NCI-H2196 (cell line): ENCODE measurements at regions not wholly inside any gene's neighbourhood (a gene's known extent, or its start where the extent isn't known, plus 50 kb on each side); places are given as distances from the start of the nearest gene placed in this dataset.
"Not testable (repeated sequence)": the region's sequence is repeated elsewhere in the genome, so short reads cannot be mapped to it uniquely, and the experiment has no call there.

Source experiments
- DNase-seq: peaks from one replicate; lab custom pipeline; 2025; ENCODE audit not compliant: unreplicated experiment; lab: John Stamatoyannopoulos, UW

DNA sequence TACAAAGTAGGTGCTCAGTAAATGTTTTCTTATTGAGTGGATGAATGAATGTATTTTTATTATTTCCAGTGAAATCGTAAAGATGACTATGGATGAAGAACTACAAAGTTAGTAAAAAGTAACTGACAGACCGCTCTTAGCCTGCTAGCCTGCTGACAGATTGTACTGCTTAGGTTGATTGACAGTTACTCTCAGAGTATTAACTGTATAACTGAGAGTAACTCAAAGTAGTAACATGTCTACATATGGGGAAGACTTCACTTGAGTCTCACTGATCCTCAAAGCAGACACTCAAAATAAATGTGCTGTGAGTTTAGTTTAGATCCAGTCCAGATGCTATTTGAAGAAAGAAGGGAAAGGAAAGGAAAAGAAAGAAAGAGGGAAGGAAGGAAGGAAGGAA is 272.3 kb upstream of the AMIGO2 start:
- DNase-seq = no peak

DNA sequence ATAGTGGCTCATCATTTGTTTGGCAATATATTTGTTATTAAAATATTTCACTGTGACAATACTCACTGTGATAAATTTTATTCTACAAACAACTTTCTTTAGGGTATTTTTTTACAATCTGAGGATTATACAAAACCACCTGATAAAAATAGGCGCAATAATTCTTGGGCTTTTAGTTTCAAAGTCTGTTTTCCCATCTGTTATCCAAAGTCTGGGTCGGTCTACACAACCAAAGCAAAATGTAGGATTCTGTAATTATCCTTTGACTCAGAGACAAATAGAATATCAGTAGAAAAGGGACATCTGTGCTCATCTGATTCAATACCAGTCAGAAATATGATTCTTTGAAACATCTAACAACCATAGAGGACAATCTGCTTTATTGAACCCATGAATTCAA is 271.8 kb upstream of the AMIGO2 start:
- DNase-seq = no peak

DNA sequence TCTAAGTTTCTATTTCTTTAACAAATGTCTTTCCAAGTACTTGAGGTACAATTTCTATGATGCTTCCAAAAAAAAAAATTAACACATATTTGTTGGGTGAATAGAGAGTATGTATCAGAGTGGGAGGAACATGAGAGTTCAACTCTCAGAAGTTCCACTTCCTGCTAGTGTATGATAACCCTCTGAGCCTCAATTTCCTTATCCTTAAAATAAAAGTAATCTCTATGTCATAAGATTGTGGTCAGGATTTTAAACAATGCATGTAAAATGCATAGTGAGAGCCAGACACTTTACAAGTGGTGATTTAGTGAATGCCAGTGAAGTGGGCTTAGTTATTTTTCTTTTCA is 270.3 kb upstream of the AMIGO2 start:
- DNase-seq = no peak

DNA sequence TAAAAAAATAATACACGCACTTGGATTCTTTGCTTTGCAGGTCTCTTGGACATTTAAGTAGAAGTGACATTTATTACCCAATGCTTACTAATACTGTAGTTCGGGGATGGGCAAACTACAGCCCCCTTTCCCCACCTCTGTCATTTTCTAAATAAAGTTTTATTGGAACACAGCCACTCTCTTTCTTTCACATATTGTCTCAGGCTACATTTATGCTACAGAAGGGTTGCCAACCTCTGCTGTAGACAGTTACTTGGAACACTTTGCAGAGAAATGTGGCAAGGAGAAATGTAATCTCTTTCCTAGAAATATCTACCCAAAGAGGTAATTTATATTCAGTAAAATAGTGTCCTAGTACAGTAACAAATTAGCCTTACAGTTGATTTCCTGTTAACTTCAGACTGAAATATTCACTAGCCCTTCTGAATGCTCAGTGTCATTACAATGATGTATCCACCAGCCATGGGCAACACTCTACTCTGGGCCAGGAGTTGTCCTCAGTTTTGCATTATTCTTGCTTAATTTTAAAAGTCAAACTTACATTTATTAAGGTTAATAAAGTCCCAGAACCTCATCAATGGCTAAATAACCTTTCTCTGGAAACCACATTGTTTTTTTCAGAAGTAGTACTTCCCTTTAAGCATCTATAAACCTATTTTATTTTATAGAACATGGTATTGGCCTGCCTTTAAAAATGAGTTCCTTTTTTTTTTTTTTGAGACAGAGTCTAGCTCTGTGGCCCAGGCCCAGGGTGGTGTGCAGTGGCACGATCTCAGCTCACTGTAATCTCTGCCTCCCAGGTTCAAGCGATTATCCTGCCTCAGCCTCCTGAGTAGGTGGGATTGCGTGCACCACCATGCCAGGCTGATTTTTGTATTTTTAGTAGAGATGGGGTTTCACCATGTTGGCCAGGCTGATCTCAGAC is 269.6 kb upstream of the AMIGO2 start:
- DNase-seq = no peak

DNA sequence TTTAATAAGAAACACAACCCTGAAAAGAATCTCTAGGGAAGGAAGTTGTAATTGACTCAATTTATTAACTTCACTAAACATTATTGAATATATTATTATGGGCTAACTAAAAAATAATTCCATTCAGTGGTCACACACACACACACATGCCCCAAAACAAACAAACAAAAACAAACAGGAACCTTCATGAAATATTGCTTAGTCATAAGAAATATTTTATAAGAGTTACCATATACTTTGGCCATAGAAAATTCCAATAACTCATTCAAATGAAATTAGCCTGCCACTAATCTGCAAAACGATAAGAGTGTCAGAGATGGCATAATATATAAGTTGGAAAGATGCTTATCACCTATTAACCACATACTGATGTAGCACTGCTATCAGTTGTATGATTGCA is 268.4 kb upstream of the AMIGO2 start:
- DNase-seq = no peak

DNA sequence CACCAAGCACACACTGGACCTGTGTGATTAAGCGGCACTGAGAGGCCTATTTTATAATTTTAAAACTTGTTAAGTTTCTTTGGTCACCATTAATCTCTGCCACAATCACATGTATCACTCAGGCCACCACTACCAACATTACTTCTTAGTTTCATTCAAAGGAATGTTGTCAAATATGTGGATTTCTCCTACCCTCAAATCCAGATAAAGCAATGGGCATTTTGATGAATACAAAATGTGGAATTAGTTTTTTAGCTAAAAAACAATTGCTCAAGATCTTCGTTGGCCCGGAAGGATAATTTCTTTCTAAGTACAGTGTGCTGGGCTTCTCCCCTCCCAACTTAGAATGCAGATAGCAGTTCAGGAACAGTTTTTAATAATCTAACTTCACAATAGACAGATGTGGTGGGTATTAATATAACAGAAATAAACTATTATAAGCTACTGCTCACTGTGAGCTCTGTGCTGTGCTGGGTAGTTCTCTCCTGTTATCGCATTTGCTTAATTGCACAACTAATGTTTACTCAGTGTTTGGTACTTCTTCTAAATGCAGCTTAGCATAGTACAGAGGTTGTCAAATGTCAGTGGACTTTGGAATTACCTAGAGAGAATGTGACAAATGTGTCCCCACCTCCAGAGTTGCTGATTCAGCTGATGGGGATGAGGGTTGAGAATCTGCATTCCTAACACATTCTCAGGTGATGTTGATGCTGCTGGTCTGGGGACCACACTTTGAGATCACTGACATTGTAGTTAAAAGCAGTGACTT is 266.7 kb upstream of the AMIGO2 start:
- no peak for DNase-seq

DNA sequence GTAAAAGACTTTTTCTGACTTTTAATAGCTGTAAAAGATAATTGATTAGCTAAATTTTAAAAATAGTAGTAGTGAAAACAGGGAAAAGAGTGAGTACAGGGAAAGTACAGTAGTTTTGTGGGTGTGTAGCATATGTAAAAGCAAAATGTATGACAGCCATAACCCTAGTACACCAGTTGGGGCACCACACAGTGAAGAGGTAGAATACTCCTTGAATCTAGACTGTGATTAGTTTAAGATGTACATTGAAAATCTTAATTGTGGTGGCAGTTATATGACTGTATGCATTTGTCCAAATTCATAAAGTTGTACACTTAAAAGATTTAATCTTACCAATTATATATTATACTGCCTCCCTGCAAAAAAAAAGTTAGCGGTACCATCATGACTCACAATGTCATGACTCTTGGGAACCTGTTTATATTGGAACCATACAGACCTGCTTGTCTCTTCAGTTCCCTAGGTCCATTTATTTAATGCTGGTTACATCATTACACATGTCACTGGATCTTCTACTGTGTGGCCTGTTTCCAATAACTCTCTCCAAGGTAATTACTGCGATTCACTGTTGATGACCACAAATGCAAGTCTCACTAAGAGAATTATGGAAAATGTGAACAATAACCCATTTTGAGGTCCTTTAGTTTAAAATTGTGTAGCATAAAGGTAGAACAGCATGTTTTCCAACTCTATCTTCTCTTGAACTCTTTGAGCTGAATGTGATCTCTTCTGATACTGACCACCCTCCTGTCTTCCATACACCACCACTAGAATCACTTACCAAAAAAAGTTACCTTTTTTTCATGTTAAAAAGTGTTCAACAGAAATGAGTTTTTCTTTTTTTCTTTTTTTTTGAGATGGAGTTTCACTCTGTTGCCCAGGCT is 264.2 kb upstream of the AMIGO2 start:
- DNase-seq = no peak

DNA sequence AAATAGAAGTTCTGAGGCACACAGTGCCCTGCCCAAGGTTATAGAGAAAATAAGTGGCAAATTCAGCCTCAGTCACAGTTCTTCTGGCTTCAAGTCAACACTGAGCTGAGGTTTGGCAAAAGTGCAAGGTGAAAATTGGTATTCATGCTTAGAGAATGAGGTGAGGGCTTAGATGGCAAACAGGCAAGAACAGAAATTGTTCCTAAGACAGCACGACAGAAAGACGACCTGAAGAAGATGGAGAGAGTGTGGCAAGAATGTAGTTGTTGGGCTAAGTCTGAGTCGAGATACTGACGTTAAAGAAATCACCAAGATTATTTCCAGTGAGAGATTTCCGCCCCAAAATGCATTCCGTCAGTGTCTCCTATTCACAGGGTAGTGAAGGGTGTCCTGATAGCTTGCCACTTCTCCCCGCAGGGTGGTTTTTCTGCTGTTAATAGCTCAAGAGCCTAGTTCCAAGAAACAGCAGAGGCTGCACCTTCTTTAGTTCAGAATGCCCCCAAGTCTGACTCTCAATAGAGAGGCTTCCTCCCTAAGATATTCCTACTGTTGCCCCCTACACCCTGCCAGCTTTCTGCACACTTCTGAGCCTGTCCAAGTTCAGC is 260.8 kb upstream of the AMIGO2 start:
- DNase-seq = no peak

DNA sequence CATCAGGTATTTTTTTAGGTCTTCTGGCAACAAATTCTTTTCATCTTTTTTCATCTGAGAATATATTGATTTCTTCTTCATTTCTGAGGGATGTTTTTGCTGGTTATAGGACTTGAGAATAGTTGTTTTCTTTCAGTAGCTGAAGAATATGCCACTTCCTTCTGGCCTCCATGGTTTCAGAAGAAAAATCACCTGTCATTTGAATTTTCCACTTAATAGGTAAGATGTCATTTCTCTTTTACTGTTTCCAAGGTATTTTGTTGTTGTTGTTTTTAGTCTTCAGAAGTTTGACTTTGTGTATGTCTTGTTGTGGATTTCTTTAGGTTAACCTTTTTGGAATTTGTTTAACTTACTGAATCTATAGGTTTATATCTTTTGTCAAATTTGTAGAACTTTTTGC is 257.8 kb upstream of the AMIGO2 start:
- DNase-seq = no peak

DNA sequence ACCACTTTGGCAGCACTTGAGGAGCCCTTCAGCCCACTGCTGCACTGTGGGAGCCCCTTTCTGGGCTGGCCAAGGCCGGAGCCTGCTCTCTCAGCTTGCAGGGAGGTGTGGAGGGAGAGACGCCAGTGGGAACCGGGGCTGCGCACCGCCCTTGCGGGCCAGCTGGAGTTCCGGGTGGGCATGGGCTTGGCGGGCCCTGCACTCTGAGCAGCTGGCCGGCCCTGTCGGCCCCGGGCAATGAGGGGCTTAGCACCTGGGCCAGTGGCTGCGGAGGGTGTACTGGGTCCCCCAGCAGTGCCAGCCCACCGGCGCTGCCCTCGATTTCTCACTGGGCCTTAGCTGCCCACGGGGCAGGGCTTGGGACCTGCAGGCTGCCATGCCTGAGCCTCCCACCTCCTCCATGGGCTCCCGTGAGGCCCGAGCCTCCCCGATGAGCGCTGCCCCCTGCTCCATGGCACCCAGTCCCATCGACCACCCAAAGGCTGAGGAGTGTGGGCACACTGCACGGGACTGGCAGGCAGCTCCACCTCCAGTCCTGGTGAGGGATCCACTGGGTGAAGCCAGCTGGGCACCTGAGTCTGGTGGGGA is 253.6 kb upstream of the AMIGO2 start:
- DNase-seq = not testable (repeated sequence)

DNA sequence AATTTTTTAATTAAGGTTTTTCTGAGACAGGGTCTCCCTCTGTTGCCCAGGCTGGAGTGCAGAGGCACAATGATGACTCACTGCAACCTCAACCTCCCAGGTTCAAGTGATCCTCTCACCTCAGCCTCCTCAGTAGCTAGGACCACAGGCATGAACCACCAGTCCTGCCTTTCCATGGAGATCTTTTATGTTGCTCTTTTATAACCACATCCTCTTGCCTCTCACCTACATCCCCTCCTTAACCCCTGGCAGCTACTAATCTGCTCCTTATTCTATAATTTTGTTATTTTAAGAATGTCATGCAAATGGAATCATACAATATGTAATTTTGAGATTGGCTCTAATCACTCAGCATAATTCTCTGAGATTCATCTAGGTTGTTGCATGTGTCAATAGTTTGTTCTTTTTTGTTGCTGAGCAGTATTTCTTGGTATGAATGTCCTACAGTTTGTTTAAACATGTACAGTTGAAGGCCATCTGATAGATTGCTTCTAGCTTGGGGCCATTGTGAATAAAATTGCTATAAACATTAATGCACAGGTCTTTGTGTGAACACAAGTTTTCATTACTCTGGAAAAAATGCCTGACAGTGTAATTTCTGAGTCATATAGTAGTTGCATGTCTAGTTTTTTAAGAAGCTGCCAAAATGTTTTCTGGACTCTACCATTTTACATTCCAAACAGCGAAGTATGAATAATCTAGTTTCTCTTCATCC is 249.2 kb upstream of the AMIGO2 start:
- no peak for DNase-seq

DNA sequence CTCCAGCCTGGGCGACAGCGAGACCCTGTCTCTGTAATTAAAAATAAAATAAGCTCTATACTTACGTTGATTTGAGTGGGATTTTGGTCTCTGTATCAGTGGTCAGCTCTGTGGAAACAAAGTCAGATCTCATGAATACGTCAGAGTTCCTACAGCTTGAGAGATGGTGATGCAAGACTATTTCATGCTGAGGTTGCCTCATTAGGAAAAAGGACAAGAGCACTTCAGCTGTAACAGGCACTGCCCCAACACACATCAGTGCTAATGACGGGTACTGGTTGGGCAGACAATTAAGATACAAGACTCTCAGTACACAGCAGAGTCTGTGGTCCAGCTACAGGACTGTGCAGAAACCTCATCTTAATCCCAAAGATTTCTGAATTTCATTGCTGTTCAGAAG is 246.4 kb upstream of the AMIGO2 start:
- DNase-seq = no peak

DNA sequence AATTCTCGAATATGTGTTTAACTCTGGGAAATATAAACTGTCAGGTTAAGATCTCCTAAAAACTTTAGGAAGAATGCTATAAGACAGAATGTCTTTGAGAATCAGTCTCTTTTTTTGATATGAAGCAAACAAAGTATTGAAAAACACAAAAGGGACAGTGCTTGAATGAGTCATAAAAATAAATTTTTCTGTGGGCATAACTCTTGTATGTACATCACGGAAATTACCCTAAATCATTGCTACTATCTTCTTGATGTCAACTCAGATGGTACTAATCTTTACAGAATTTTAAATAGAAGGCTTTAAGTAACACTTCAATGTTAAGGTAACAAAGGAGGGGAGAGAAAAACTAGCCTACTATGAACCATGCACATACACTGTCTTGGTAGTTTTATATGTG is 244.0 kb upstream of the AMIGO2 start:
- no peak for DNase-seq

DNA sequence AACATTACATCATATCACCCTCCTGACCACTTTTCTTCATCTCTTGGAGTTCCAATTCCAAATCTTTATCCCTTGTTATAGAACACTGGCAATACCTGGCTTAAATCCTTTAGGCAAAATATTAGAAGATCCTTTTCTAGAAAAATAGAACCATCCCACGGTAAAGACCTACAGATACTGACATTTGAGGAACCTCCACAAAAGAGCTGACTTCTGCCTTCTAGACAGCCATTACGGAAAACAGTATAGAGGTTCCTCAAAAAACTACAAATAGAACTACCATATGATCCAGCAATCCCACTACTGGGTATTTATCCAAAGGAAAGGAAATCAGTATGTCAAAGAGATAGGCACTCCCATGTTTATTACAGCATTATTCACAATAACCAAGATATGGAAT is 241.7 kb upstream of the AMIGO2 start:
- DNase-seq = no peak

DNA sequence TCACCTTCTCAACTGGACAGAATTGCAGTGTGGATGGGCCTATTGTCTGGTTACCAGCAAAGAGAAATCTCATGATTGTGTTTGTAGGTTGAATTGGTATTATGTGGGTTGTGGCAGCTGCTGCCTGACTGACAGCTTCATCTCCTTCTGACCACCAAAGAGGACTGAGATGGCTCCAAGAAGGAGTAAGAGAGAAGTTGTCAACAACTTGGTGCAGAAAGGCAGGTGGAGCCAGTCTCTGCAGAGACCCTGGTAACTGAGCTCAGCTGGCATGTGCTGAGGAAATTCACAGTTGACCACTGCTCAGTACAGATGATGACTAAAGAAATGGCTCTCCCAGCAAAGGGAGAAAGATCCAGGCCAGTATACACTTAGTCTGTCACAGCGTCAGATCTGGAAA is 240.0 kb upstream of the AMIGO2 start:
- no peak for DNase-seq

DNA sequence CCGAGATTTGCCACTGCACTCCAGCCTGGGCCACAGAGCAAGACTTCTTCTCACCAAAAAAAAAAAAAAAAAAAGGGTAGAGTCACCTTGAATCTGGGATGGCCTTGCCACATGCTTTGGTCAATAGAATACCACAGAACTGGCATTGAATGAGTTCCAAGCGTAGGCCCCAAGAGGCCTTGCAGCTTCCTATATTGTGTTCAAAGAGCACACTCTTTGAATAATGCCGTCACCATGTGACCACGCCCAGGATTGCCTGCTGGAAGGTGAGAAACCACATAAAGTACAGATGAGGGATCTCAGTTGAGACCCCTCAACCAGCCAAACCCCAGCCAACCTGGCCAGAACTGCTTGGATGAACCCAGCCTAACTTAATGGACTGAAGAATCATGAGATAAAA is 239.2 kb upstream of the AMIGO2 start:
- DNase-seq = no peak

DNA sequence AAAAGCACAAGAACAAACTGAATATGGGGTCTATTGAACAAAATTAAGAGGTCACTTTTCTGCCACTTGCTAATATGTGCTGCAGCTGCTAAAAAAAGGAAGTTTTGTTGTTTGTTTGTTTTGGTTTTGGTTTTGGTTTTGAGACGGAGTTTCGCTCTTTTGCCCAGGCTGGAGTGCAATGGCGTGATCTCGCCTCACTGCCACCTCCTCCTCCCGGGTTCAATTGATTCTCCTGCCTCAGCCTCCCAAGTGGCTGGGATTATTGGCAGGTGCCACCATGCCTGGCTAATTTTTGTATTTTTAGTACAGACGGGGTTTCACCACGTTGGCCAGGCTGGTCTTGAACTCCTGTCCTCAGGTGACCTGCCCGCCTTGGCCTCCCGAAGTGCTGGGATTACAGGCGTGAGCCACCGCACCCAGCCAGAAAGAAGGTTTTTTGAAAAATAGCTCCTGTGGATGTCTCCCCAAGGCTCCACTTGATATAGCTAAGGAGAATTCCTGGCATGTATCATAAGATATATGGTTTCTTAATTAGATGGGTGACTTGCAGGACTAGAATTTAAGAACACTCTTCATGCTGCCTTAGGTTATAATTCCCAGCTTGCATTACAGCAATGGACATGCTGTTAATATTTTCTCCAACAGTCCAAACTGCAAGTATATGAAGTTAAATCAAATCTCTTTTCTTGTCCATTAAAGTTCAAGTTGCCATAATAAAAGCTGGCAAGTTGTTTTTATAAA is 237.6 kb upstream of the AMIGO2 start:
- DNase-seq = no peak

DNA sequence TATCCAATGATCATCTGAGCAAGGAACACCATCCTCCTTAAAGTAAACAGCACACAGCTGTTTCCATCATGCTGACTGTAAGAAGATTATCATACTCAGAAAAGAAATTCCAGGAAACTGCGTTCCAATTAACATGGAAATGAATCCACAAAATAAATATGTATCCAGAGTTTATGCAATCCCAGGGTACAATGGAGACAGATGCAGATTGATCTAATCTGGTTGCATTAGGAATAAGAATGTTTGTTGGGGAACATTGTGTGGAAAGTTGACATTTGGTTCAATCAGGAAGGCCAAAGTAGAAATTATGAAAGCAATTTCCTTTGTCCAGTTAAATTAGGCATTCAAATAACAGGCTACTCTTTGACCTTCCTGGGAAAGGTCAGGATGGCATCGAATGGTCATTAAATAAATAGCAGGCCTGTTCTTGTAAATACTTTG is 236.9 kb upstream of the AMIGO2 start:
- no peak for DNase-seq

DNA sequence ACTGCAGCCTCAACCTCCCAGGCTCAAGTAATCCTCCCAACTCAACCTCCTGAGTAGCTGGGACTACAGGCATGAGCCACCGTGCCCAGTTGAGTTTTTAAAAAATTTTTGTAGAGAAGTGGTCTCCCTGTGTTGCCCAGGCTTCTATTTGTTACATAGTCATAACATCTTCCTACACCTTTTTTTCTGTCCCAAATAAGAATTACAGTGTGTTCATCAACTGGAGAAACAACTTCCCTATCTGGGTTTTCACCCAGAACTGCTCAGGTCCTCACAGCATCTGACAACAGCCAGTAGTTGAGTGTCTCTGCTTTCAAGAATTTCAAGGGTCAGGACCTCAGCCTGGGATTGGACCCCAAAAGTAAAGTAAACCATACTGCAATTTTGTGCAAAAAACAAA is 235.2 kb upstream of the AMIGO2 start:
- DNase-seq = no peak
